ENCODE measurements at regions not wholly inside any gene's neighbourhood (a gene's known extent, or its start where the extent isn't known, plus 50 kb on each side); places are given as distances from the start of the nearest gene placed in this dataset.
"Not testable (repeated sequence)": the region's sequence is repeated elsewhere in the genome, so short reads cannot be mapped to it uniquely, and the experiment has no call there.

- no peak for DNase-seq (ENCODE audit: low spot score)
Measured at GRCh38 chr15:60137711-60138396, 133.7 kb downstream of the FOXB1 start.

GRCh38 chr15:60138397-60138968, 134.4 kb downstream of the FOXB1 start:
- DNase-seq (ENCODE audit: low spot score) = no peak

- peak; percentile 22 for DNase-seq (ENCODE audit: low spot score)
Measured at GRCh38 chr15:60152386-60152785, 148.3 kb downstream of the FOXB1 start.

GRCh38 chr15:60154764-60155325, 150.7 kb downstream of the FOXB1 start:
- peak; percentile 48 for DNase-seq (ENCODE audit: low spot score)

GRCh38 chr15:60155661-60156060, 151.6 kb downstream of the FOXB1 start:
- peak; percentile 86 for DNase-seq (ENCODE audit: low spot score)

- DNase-seq (ENCODE audit: low spot score) = no peak
Measured at GRCh38 chr15:60160909-60161308, 156.8 kb downstream of the FOXB1 start.

GRCh38 chr15:60161704-60162103, 157.6 kb downstream of the FOXB1 start:
- no peak for DNase-seq (ENCODE audit: low spot score)

- no peak for DNase-seq (ENCODE audit: low spot score)
Measured at GRCh38 chr15:60162251-60162967, 158.3 kb downstream of the FOXB1 start.

GRCh38 chr15:60162968-60163355, 158.9 kb downstream of the FOXB1 start:
- DNase-seq (ENCODE audit: low spot score) = no peak

- DNase-seq (ENCODE audit: low spot score) = no peak
Measured at GRCh38 chr15:60165111-60165510, 161.0 kb downstream of the FOXB1 start.

- no peak for DNase-seq (ENCODE audit: low spot score)
Measured at GRCh38 chr15:60172143-60172542, 168.0 kb downstream of the FOXB1 start.

- peak; percentile 56 for DNase-seq (ENCODE audit: low spot score)
Measured at GRCh38 chr15:60179786-60180391, 175.8 kb downstream of the FOXB1 start.

- DNase-seq (ENCODE audit: low spot score) = not testable (repeated sequence)
Measured at GRCh38 chr15:60181957-60182356, 177.8 kb downstream of the FOXB1 start.

- DNase-seq (ENCODE audit: low spot score) = no peak
Measured at GRCh38 chr15:60183366-60183765, 179.3 kb downstream of the FOXB1 start.

- DNase-seq (ENCODE audit: low spot score) = no peak
Measured at GRCh38 chr15:60184579-60184978, 180.5 kb downstream of the FOXB1 start.

- no peak for DNase-seq (ENCODE audit: low spot score)
Measured at GRCh38 chr15:60191016-60191415, 186.9 kb downstream of the FOXB1 start.

GRCh38 chr15:60191821-60192220, 187.7 kb downstream of the FOXB1 start:
- DNase-seq (ENCODE audit: low spot score) = no peak

- no peak for DNase-seq (ENCODE audit: low spot score)
Measured at GRCh38 chr15:60195611-60196010, 191.5 kb downstream of the FOXB1 start.

GRCh38 chr15:60204131-60204885, 193.5 kb downstream of the ANXA2 start:
- no peak for DNase-seq (ENCODE audit: low spot score)

GRCh38 chr15:60208709-60209108, 189.1 kb downstream of the ANXA2 start:
- no peak for DNase-seq (ENCODE audit: low spot score)

- no peak for DNase-seq (ENCODE audit: low spot score)
Measured at GRCh38 chr15:60212536-60212935, 185.2 kb downstream of the ANXA2 start.
